HEK293 (cell line): ENCODE measurements at regions not wholly inside any gene's neighbourhood (a gene's known extent, or its start where the extent isn't known, plus 50 kb on each side); places are given as distances from the start of the nearest gene placed in this dataset.

Source experiments
- CTCF ChIP-seq: fragments of 450-650 bp; formaldehyde crosslinking; IDR thresholded peaks from 2 replicates; pipeline ENCODE4 v1.5.1; 2016; ENCODE audit warnings: missing biosample characterization, missing genetic modification characterization
- REST ChIP-seq: fragments of 450-650 bp; formaldehyde crosslinking; IDR thresholded peaks from 2 replicates; pipeline ENCODE4 v1.5.1; 2016; ENCODE audit warnings: missing biosample characterization, missing genetic modification characterization
- ZBTB8A ChIP-seq: fragments of 450-650 bp; formaldehyde crosslinking; IDR thresholded peaks from 2 replicates; pipeline ENCODE4 v1.5.1; 2016; ENCODE audit warnings: missing biosample characterization, missing genetic modification characterization
- ZNF518A ChIP-seq: fragments of 450-650 bp; formaldehyde crosslinking; conservative IDR thresholded peaks from 2 replicates; pipeline ENCODE4 v1.5.1; 2016; ENCODE audit warnings: low read depth, missing biosample characterization, missing genetic modification characterization

GRCh38 chr1:98817821-98818220 lies 156.3 kb downstream of the SNX7 start:
- TF ChIP-seq CTCF (tag by site-specific recombination), result no peak
- TF ChIP-seq REST (tag by site-specific recombination), result no peak
- no peak for TF ChIP-seq ZNF518A (tag by site-specific recombination)
- TF ChIP-seq ZBTB8A (tag by site-specific recombination), result no peak
